ENCODE measurements at regions not wholly inside any gene's neighbourhood (a gene's known extent, or its start where the extent isn't known, plus 50 kb on each side); places are given as distances from the start of the nearest gene placed in this dataset.

- no peaks in the 10 kb centered on the region for H3K27me3 Mint-ChIP-seq (ENCODE audit: low read depth)
- H3K27ac Mint-ChIP-seq: no peak overlapping the region
- H3K4me1 Mint-ChIP-seq: peaks cover 5% of the 10 kb centered on the region
- no peak overlapping the region for H3K4me3 Mint-ChIP-seq
- no peaks in the 10 kb centered on the region for H3K36me3 Mint-ChIP-seq (ENCODE audit: low read depth)
- TF ChIP-seq CTCF (IDR thresholded peaks at IDR 0.05; ENCODE audit: unreplicated experiment in 3 of 3): no peak
- no peaks in the 10 kb centered on the region for H3K9me3 Mint-ChIP-seq
These were observed 50.3 kb downstream of the BMAL2 start for GRCh38 chr12:27382924-27383323.

GRCh38 chr12:27383429-27384260 lies 51.0 kb downstream of the BMAL2 start:
- peak; percentile 65 to 76 (median 69) for TF ChIP-seq CTCF (IDR thresholded peaks at IDR 0.05; ENCODE audit: unreplicated experiment in 3 of 3)
- Mint-ChIP-seq H3K4me3 (no peak overlapping the region), H3K27me3 (ENCODE audit: low read depth) (no peaks in the 10 kb centered on the region), H3K9me3 (no peaks in the 10 kb centered on the region), H3K36me3 (ENCODE audit: low read depth) (no peaks in the 10 kb centered on the region), H3K4me1 (peaks cover 5% of the 10 kb centered on the region), H3K27ac (no peak overlapping the region)

- Mint-ChIP-seq H3K27ac (no peak overlapping the region), H3K9me3 (no peaks in the 10 kb centered on the region), H3K36me3 (ENCODE audit: low read depth) (no peaks in the 10 kb centered on the region), H3K4me1 (peaks cover 5% of the 10 kb centered on the region), H3K4me3 (no peak overlapping the region), H3K27me3 (ENCODE audit: low read depth) (no peaks in the 10 kb centered on the region)
- peak in 1 of 3 experiments; percentile 10 for TF ChIP-seq CTCF (IDR thresholded peaks at IDR 0.05; ENCODE audit: unreplicated experiment in 3 of 3)
These were observed 51.6 kb downstream of the BMAL2 start for GRCh38 chr12:27384261-27384590.

- Mint-ChIP-seq H3K27ac (no peak overlapping the region), H3K9me3 (no peaks in the 10 kb centered on the region), H3K36me3 (ENCODE audit: low read depth) (no peaks in the 10 kb centered on the region), H3K4me3 (no peak overlapping the region), H3K27me3 (ENCODE audit: low read depth) (no peaks in the 10 kb centered on the region), H3K4me1 (peaks cover 5% of the 10 kb centered on the region)
- TF ChIP-seq CTCF (IDR thresholded peaks at IDR 0.05; ENCODE audit: unreplicated experiment in 3 of 3): no peak
These were observed 53.3 kb downstream of the BMAL2 start for GRCh38 chr12:27385766-27386564.

- Mint-ChIP-seq H3K4me3 (no peak overlapping the region), H3K27me3 (ENCODE audit: low read depth) (no peaks in the 10 kb centered on the region), H3K4me1 (peaks cover under 1% of the 10 kb centered on the region), H3K27ac (no peak overlapping the region), H3K36me3 (ENCODE audit: low read depth) (no peaks in the 10 kb centered on the region), H3K9me3 (no peaks in the 10 kb centered on the region)
- no peak for TF ChIP-seq CTCF (IDR thresholded peaks at IDR 0.05; ENCODE audit: unreplicated experiment in 3 of 3)
These were observed 54.8 kb downstream of the BMAL2 start for GRCh38 chr12:27387473-27387872.
